ENCODE measurements at regions not wholly inside any gene's neighbourhood (a gene's known extent, or its start where the extent isn't known, plus 50 kb on each side); places are given as distances from the start of the nearest gene placed in this dataset.

DNA sequence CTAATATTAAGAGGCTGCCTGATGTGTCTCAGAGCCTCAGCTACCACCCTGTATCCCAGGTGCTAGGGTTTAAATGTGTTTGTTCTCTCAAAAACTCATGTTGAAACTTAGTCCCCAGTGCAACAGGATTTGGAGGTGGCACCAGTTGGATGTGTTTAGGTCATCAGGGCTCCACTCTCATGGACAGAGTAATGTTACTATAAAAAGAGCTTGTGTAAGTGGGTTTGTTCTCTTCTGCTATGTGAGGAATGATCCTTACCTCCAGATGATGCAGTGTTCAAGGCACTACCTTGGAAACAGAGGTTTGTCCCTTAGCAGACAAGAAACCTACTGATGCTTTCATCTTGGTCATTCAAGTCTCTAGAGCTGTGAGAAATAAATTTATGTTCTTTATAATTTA is 164.9 kb upstream of the EPHA7 start:
- no peak for DNase-seq (ENCODE audit: low spot score)
- TF ChIP-seq, protein P1, sequence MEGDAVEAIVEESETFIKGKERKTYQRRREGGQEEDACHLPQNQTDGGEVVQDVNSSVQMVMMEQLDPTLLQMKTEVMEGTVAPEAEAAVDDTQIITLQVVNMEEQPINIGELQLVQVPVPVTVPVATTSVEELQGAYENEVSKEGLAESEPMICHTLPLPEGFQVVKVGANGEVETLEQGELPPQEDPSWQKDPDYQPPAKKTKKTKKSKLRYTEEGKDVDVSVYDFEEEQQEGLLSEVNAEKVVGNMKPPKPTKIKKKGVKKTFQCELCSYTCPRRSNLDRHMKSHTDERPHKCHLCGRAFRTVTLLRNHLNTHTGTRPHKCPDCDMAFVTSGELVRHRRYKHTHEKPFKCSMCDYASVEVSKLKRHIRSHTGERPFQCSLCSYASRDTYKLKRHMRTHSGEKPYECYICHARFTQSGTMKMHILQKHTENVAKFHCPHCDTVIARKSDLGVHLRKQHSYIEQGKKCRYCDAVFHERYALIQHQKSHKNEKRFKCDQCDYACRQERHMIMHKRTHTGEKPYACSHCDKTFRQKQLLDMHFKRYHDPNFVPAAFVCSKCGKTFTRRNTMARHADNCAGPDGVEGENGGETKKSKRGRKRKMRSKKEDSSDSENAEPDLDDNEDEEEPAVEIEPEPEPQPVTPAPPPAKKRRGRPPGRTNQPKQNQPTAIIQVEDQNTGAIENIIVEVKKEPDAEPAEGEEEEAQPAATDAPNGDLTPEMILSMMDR (IDR thresholded peaks at IDR 0.05) = no peak
- no peaks in the 10 kb centered on the region for H3K27me3 Mint-ChIP-seq (ENCODE audit: low read depth)
- H3K4me3 Mint-ChIP-seq (ENCODE audit: unreplicated experiment) = no peak overlapping the region
- no peaks in the 10 kb centered on the region for H3K4me1 Mint-ChIP-seq (ENCODE audit: low read depth)
- no peaks in the 10 kb centered on the region for H3K36me3 Mint-ChIP-seq (ENCODE audit: low read depth)
- no peaks in the 10 kb centered on the region for H3K9me3 Mint-ChIP-seq (ENCODE audit: low read depth)
- no peak overlapping the region for H3K27ac Mint-ChIP-seq (ENCODE audit: unreplicated experiment)

DNA sequence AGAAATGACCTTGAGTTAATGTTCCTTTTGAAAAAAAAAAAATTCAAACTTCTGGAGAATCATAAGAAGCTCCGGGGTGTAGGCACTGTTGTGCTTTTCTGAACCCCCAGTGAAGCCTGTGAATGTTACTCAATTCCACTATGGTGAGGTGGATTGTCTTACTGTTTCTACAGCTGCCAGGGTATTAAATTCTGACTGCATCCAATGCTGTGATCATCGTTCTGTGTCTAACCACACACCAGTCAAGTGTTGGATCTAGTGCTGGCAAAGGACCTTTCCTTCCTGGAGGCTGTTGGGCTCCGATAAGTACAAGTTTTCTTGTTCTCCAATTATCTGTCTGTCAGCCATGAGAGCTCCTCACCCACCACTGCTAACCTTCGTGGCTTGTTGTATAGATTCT is 162.0 kb upstream of the EPHA7 start:
- no peaks in the 10 kb centered on the region for H3K27me3 Mint-ChIP-seq (ENCODE audit: low read depth)
- TF ChIP-seq, protein P1 (IDR thresholded peaks at IDR 0.05) = no peak
- no peak for DNase-seq (ENCODE audit: low spot score)
- H3K4me1 Mint-ChIP-seq (ENCODE audit: low read depth) = no peaks in the 10 kb centered on the region
- no peaks in the 10 kb centered on the region for H3K9me3 Mint-ChIP-seq (ENCODE audit: low read depth)
- H3K36me3 Mint-ChIP-seq (ENCODE audit: low read depth) = no peaks in the 10 kb centered on the region
- H3K27ac Mint-ChIP-seq (ENCODE audit: unreplicated experiment) = no peak overlapping the region
- H3K4me3 Mint-ChIP-seq (ENCODE audit: unreplicated experiment) = no peak overlapping the region

DNA sequence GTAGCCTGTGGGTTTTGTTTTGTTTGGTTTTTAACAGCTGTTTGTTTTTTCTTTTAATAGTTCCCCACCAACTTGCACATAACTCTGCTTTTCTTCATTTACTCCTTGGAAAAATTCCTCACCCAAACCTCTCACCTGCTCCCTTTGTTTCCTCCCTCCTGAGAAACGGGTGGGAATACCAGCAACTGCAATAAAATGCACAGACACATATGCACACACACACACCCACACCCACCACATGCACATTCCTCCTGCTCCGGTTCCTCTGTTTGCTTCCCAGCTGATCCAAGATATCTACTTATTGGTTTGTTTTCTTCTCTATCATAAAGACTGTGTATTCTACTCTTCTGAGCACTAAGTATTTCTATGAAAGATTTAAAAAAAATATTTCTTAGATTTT is 161.1 kb upstream of the EPHA7 start:
- Mint-ChIP-seq H3K36me3 (ENCODE audit: low read depth) (no peaks in the 10 kb centered on the region), H3K4me1 (ENCODE audit: low read depth) (peaks cover 6% of the 10 kb centered on the region), H3K9me3 (ENCODE audit: low read depth) (no peaks in the 10 kb centered on the region), H3K27ac (ENCODE audit: unreplicated experiment) (no peak overlapping the region), H3K27me3 (ENCODE audit: low read depth) (no peaks in the 10 kb centered on the region), H3K4me3 (ENCODE audit: unreplicated experiment) (no peak overlapping the region)
- DNase-seq (ENCODE audit: low spot score) = no peak
- TF ChIP-seq, protein P1 (IDR thresholded peaks at IDR 0.05) = no peak

DNA sequence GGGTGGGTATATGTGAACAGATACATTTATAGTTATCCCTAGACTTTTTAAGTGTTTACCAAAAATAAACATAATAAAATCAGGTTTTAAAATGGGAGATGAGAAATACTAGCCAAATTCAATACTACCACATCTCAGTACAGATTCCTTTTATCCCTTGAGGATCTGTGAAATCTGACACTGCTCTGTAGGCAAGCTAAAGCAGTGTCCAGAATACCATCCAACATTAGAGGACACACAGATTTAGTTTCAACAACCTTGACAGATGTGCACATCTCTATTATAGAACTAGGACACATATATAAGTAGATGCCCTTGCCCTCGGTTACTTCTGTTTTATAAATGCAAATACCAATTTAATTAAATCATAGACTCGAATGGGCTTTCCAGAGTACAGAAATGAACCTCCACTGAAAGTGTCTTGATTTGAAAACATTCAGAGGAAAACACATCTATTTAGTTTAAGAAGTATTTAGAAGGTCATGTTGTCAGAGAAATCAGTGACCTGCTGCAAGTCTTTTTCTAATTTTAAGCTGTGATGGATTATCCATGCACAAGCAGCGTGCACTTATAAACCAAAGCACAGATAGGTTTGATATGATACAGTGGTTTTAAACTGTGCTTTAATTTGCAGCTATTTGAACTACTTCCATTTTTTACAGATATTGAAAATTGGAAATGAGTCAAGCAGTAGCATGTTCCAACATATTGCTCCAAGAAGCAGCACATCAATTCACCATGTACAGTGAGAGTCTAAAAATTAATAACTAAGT is 156.3 kb upstream of the EPHA7 start:
- H3K9me3 Mint-ChIP-seq (ENCODE audit: low read depth) = no peaks in the 10 kb centered on the region
- H3K4me1 Mint-ChIP-seq (ENCODE audit: low read depth) = peaks cover 18% of the 10 kb centered on the region
- H3K4me3 Mint-ChIP-seq (ENCODE audit: unreplicated experiment) = no peak overlapping the region
- no peak for DNase-seq (ENCODE audit: low spot score)
- H3K27me3 Mint-ChIP-seq (ENCODE audit: low read depth) = no peaks in the 10 kb centered on the region
- H3K36me3 Mint-ChIP-seq (ENCODE audit: low read depth) = no peaks in the 10 kb centered on the region
- H3K27ac Mint-ChIP-seq (ENCODE audit: unreplicated experiment) = no peak overlapping the region
- TF ChIP-seq, protein P1 (IDR thresholded peaks at IDR 0.05) = no peak

DNA sequence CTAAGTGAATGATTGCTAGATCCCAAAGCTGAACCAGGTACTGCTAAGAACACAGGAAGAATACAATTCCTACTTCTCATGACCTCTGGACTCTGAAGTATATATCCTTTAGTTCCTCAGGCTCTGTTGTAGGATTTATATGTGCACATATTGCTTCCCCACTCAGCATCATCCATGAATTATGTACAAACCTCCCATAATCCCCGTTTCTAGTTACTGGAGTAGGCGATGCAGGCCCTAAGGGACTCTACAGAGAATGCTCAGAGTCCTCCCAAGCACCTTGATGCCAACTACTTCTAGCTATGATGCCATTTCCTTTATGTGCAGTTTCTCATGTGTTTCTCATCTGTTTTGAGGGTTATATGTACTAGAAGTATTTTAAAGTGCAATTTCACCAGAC is 154.9 kb upstream of the EPHA7 start:
- Mint-ChIP-seq H3K4me3 (ENCODE audit: unreplicated experiment) (no peak overlapping the region), H3K36me3 (ENCODE audit: low read depth) (no peaks in the 10 kb centered on the region), H3K9me3 (ENCODE audit: low read depth) (no peaks in the 10 kb centered on the region), H3K27ac (ENCODE audit: unreplicated experiment) (no peak overlapping the region), H3K27me3 (ENCODE audit: low read depth) (no peaks in the 10 kb centered on the region), H3K4me1 (ENCODE audit: low read depth) (peaks cover 18% of the 10 kb centered on the region)
- TF ChIP-seq, protein P1 (IDR thresholded peaks at IDR 0.05) = no peak
- no peak for DNase-seq (ENCODE audit: low spot score)

All from chondrocyte (in vitro differentiated cells).